COR-L47 (cell line): ENCODE measurements at regions not wholly inside any gene's neighbourhood (a gene's known extent, or its start where the extent isn't known, plus 50 kb on each side); places are given as distances from the start of the nearest gene placed in this dataset.
"Not testable (repeated sequence)": the region's sequence is repeated elsewhere in the genome, so short reads cannot be mapped to it uniquely, and the experiment has no call there.

ENCODE experiments used
- DNase-seq: peaks from one replicate; lab custom pipeline; 2025; lab: John Stamatoyannopoulos, UW

- DNase-seq, result no peak
Measured at GRCh38 chr1:238652346-238652968, 733.9 kb upstream of the CHRM3 start.

- no peak for DNase-seq
Measured at GRCh38 chr1:238649200-238649599, 737.2 kb upstream of the CHRM3 start.

GRCh38 chr1:238648751-238649150 lies 737.6 kb upstream of the CHRM3 start:
- no peak for DNase-seq

- DNase-seq, result no peak
Measured at GRCh38 chr1:238648296-238648695, 738.1 kb upstream of the CHRM3 start.

- no peak for DNase-seq
Measured at GRCh38 chr1:238647877-238648276, 738.5 kb upstream of the CHRM3 start.

GRCh38 chr1:238642231-238642630 lies 744.1 kb upstream of the CHRM3 start:
- DNase-seq, result no peak

GRCh38 chr1:238639861-238640260 lies 746.5 kb upstream of the CHRM3 start:
- DNase-seq, result no peak

- no peak for DNase-seq
Measured at GRCh38 chr1:238628110-238628509, 737.4 kb upstream of the ZP4 start.

- DNase-seq, result no peak
Measured at GRCh38 chr1:238624776-238625175, 734.1 kb upstream of the ZP4 start.

- DNase-seq, result no peak
Measured at GRCh38 chr1:238621405-238621804, 730.7 kb upstream of the ZP4 start.

- no peak for DNase-seq
Measured at GRCh38 chr1:238619652-238620051, 728.9 kb upstream of the ZP4 start.

GRCh38 chr1:238611406-238611805 lies 720.7 kb upstream of the ZP4 start:
- no peak for DNase-seq

- DNase-seq, result no peak
Measured at GRCh38 chr1:238608144-238608543, 717.4 kb upstream of the ZP4 start.

- DNase-seq, result no peak
Measured at GRCh38 chr1:238606896-238607295, 716.2 kb upstream of the ZP4 start.

GRCh38 chr1:238606457-238606856 lies 715.7 kb upstream of the ZP4 start:
- DNase-seq, result no peak

- no peak for DNase-seq
Measured at GRCh38 chr1:238604357-238604756, 713.6 kb upstream of the ZP4 start.

GRCh38 chr1:238601604-238602003 lies 710.9 kb upstream of the ZP4 start:
- not testable (repeated sequence) for DNase-seq

GRCh38 chr1:238596703-238597102 lies 706.0 kb upstream of the ZP4 start:
- no peak for DNase-seq

GRCh38 chr1:238592621-238593020 lies 701.9 kb upstream of the ZP4 start:
- DNase-seq, result no peak

GRCh38 chr1:238589843-238590435 lies 699.2 kb upstream of the ZP4 start:
- DNase-seq, result no peak

- DNase-seq, result no peak
Measured at GRCh38 chr1:238582816-238583215, 692.1 kb upstream of the ZP4 start.

- no peak for DNase-seq
Measured at GRCh38 chr1:238581332-238581731, 690.6 kb upstream of the ZP4 start.

- DNase-seq, result no peak
Measured at GRCh38 chr1:238568735-238569134, 678.0 kb upstream of the ZP4 start.

GRCh38 chr1:238562341-238562740 lies 671.6 kb upstream of the ZP4 start:
- DNase-seq, result no peak
